ENCODE measurements at regions not wholly inside any gene's neighbourhood (a gene's known extent, or its start where the extent isn't known, plus 50 kb on each side); places are given as distances from the start of the nearest gene placed in this dataset.

DNA sequence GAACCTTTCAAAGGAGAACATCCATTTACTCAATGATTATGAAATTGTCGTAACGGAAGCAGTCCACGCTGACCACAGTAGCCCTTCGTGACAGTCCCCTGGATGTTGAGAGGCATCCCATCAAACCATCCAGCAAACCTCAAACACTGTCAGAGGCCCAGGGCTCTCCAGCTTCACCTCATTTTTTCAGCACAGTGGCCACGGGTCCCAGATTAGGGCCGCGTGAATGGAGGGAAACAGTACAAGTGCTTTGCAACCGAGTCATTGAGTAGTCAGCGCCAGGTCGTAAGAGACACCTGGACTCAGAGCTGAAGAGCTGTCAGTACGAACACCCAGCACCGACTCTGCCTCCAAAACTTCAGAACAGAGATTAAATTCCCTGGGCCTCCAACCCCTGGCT is 552.5 kb upstream of the SALL3 start:
- TF ChIP-seq POLR2A (IDR thresholded peaks at IDR 0.05) (no peak), POLR2AphosphoS5 (IDR thresholded peaks at IDR 0.05) (no peak), EP300 (IDR thresholded peaks at IDR 0.05) (no peak)
- TF ChIP-seq, protein P1, sequence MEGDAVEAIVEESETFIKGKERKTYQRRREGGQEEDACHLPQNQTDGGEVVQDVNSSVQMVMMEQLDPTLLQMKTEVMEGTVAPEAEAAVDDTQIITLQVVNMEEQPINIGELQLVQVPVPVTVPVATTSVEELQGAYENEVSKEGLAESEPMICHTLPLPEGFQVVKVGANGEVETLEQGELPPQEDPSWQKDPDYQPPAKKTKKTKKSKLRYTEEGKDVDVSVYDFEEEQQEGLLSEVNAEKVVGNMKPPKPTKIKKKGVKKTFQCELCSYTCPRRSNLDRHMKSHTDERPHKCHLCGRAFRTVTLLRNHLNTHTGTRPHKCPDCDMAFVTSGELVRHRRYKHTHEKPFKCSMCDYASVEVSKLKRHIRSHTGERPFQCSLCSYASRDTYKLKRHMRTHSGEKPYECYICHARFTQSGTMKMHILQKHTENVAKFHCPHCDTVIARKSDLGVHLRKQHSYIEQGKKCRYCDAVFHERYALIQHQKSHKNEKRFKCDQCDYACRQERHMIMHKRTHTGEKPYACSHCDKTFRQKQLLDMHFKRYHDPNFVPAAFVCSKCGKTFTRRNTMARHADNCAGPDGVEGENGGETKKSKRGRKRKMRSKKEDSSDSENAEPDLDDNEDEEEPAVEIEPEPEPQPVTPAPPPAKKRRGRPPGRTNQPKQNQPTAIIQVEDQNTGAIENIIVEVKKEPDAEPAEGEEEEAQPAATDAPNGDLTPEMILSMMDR (IDR thresholded peaks at IDR 0.05), result no peak
